GM10266 (cell line): ENCODE measurements at regions not wholly inside any gene's neighbourhood (a gene's known extent, or its start where the extent isn't known, plus 50 kb on each side); places are given as distances from the start of the nearest gene placed in this dataset.

Experiments
- DNase-seq: peaks from one replicate; pipeline ENCODE4 v3.0.0; 2012; ENCODE audit errors: extremely low spot score
- TF ChIP-seq, protein P1 (sequence below): IDR thresholded peaks from 2 replicates; pipeline ENCODE4 v1.5.1; 2012; ENCODE audit warnings: mild to moderate bottlenecking, low read depth; ENCODE audit not compliant: control insufficient read depth, insufficient read depth; ENCODE audit errors: missing control alignments

DNA sequence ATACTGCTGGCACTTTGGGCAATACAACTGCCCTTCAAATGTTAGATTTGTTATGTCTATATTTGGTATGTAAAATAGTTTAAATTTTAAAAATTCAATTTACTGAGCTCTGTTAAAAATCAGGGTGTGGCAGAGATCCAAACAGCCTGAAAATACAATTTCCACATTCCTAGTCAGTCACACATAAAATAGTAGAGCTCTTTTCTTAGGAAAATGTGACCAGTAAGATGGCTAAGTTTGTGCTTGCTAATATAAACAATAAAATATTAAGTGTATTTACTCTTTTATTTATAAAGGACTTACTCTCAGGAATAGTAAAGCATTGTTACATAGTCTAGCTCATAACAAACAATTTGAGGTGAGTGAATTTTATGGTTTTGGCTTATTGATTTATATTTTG, 200.2 kb downstream of the DKK2 start:
- TF ChIP-seq, protein P1, sequence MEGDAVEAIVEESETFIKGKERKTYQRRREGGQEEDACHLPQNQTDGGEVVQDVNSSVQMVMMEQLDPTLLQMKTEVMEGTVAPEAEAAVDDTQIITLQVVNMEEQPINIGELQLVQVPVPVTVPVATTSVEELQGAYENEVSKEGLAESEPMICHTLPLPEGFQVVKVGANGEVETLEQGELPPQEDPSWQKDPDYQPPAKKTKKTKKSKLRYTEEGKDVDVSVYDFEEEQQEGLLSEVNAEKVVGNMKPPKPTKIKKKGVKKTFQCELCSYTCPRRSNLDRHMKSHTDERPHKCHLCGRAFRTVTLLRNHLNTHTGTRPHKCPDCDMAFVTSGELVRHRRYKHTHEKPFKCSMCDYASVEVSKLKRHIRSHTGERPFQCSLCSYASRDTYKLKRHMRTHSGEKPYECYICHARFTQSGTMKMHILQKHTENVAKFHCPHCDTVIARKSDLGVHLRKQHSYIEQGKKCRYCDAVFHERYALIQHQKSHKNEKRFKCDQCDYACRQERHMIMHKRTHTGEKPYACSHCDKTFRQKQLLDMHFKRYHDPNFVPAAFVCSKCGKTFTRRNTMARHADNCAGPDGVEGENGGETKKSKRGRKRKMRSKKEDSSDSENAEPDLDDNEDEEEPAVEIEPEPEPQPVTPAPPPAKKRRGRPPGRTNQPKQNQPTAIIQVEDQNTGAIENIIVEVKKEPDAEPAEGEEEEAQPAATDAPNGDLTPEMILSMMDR, result no peak
- DNase-seq, result no peak

GRCh38 chr4:106830879-106831278, 205.2 kb downstream of the DKK2 start:
- TF ChIP-seq, protein P1, result no peak
- no peak for DNase-seq

GRCh38 chr4:106818764-106819163, 217.3 kb downstream of the DKK2 start:
- DNase-seq, result no peak
- TF ChIP-seq, protein P1, result no peak

DNA sequence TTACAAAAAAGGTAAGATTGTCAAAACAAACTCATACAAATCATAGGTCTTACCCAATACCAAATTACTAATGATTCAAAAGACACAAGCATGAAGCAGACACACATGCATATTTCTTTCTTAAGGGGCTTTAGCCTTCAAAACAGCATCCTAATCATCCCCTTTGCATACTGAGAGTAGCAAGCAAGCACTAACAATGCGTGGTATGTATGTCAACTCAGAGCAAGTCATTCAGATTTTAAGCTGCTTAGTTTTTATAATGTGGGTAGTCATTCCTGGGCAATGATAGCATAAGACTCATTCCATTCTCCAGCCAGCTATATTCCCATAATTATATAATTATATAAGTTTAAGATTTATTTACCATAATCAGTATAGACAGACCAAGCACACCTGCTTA, 219.6 kb downstream of the DKK2 start:
- TF ChIP-seq, protein P1, result no peak
- DNase-seq, result no peak

DNA sequence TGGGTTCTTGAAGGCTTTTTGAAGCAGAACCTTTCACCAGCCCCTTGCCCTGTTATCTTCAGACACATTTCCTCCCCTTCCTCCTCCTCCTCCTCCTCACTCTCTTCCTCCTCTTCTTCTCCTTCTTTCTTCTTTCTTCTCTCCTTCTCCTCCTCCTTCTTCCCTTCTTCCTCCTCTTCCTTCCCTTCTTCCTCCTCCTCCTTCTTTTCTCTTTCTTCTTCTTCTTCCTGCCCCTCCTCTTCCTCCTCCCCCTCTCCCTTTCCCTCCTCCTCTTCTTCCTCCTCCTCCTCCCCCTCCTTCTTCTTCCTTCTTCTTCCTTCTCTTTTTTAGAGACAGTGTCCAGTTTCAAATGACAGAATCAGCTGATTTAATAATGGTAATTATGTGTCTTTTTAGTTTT, 226.0 kb downstream of the DKK2 start:
- no peak for DNase-seq
- TF ChIP-seq, protein P1, result no peak

- TF ChIP-seq, protein P1, result no peak
- DNase-seq, result peak; percentile 3
Measured at GRCh38 chr4:106809076-106809475, 227.0 kb downstream of the DKK2 start.

DNA sequence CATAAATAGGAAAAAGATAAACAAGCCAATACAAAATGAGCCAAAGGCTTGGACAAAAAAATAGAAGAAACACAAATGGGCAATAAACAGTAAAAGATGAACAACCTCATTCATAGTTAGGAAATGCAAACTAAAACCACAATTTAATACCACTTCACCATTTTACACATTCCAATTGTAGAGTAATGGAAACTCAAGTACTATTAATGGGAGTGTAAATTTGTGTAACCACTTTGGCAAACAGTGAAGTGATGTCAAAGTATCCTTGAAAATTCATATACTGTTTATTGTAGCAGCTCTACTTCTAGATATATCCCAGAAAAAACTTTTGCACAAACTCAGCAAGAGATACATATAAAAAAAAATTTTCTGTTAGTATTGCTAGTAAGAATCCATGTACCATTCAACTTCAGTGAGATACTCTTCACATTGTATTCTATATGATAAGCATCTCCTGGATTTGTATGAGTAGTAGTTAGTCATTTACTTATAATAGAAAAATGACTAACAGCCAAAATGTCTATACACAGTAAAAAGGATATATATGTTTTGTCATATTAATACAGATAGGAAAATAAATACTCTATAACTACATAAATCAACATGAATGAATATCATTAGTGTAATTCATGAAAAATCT, 229.8 kb downstream of the DKK2 start:
- TF ChIP-seq, protein P1, result no peak
- no peak for DNase-seq
